HUES6 (cell line): ENCODE measurements at regions not wholly inside any gene's neighbourhood (a gene's known extent, or its start where the extent isn't known, plus 50 kb on each side); places are given as distances from the start of the nearest gene placed in this dataset.

Experiments
- H3K27ac ChIP-seq: 2 replicates; pipeline ENCODE4 v1.7.0; 2013; ENCODE audit warnings: low read depth, mild to moderate bottlenecking, low read length, inconsistent platforms
- H3K27me3 ChIP-seq: 2 replicates; pipeline ENCODE4 v1.6.1; 2013; ENCODE audit warnings: low read length; ENCODE audit not compliant: control insufficient read depth, insufficient read depth
- H3K36me3 ChIP-seq: 2 replicates; pipeline ENCODE4 v1.6.1; 2013; ENCODE audit warnings: low read length; ENCODE audit not compliant: control insufficient read depth, insufficient read depth
- H3K4me1 ChIP-seq: 2 replicates; pipeline ENCODE4 v1.6.1; 2013; ENCODE audit warnings: low read length; ENCODE audit not compliant: control insufficient read depth, insufficient read depth
- H3K4me3 ChIP-seq: 2 replicates; pipeline ENCODE4 v1.5.1; 2013; ENCODE audit warnings: low read depth, low read length
- H3K9ac ChIP-seq: one replicate; pipeline ENCODE4 v1.6.1; 2013; ENCODE audit warnings: mild to moderate bottlenecking, low read length
- H3K9me3 ChIP-seq: 2 replicates; pipeline ENCODE4 v1.6.1; 2013; ENCODE audit warnings: low read depth, low read length; ENCODE audit not compliant: control insufficient read depth, insufficient read depth

- H3K9ac ChIP-seq = no peak overlapping the region
- no peak overlapping the region for H3K27ac ChIP-seq
- H3K4me3 ChIP-seq = no peak overlapping the region
- no peaks in the 10 kb centered on the region for H3K4me1 ChIP-seq
- H3K27me3 ChIP-seq = no peaks in the 10 kb centered on the region
- H3K36me3 ChIP-seq = no peaks in the 10 kb centered on the region
- peaks cover 44% of the 10 kb centered on the region for H3K9me3 ChIP-seq
Observed at GRCh38 chrX:40452031-40452430, 128.7 kb upstream of the ATP6AP2 start.

DNA sequence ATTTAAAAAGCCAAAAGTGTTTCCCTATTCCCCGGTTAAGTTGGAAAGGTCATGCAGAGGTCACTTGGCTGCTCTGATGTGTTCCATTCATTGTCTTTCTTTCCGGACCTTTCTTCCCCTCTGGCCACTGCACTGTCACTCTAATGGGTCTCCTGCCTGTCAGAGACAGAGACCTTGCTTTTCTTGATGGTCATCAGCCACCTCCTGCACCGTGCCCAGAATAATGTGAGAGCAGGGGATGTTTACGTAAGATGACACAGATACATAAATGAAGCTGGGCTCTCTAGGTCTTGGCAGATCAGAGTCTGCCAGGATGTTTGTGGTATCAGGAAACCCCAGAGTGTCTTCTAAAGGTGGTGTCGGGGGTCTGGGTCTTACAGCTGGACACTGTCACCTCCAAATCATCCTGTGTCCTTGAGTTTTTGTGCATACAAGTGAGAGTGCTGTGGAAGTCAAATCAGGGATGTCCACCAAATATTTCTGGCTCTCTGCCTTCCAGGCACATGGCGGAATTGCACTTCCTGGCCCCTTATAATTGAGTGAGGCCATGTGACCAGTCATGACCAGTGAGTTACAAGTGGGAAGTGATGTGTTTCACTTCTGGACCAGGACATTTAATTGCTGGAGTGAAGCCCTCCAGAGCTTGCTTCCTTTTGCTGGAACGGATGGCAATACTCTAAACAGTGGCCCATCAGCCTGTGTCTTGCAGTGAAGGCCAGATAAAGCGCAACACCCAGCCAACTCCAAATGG is 130.6 kb upstream of the ATP6AP2 start:
- Histone ChIP-seq H3K9ac (no peak overlapping the region), H3K4me1 (peaks cover 3% of the 10 kb centered on the region; the same call in 1 of the 2 replicates), H3K4me3 (no peak overlapping the region), H3K27ac (no peak overlapping the region), H3K9me3 (peaks cover 34% of the 10 kb centered on the region), H3K27me3 (no peaks in the 10 kb centered on the region), H3K36me3 (no peaks in the 10 kb centered on the region)

GRCh38 chrX:40449396-40449795 is 131.4 kb upstream of the ATP6AP2 start:
- Histone ChIP-seq H3K9me3 (peaks cover 31% of the 10 kb centered on the region), H3K27ac (no peak overlapping the region), H3K36me3 (no peaks in the 10 kb centered on the region), H3K27me3 (no peaks in the 10 kb centered on the region), H3K9ac (no peak overlapping the region), H3K4me1 (peaks cover 8% of the 10 kb centered on the region), H3K4me3 (no peak overlapping the region)

DNA sequence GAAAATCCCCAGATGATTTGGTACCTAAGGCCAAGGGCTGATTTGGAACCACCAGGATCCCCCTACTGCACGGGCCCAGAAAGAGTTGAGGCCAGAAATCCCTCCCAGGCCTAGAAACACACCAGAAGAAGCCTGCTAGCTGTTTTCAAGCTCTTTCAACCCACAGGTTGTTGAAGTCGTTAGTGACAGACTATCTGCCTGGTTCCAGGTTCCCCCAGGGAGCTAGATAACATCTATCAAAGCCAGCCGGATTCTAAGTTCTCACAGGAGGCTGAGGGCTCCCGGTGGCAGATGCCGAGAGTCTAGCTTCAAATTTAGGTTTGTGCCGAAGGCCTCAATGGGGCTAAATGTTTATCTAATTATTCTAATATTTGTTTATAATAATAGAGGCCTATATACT is 132.0 kb upstream of the ATP6AP2 start:
- Histone ChIP-seq H3K4me1 (peaks cover 8% of the 10 kb centered on the region), H3K9ac (no peak overlapping the region), H3K27ac (no peak overlapping the region), H3K27me3 (no peaks in the 10 kb centered on the region), H3K9me3 (peaks cover 29% of the 10 kb centered on the region), H3K4me3 (no peak overlapping the region), H3K36me3 (no peaks in the 10 kb centered on the region)

- Histone ChIP-seq H3K4me3 (no peak overlapping the region), H3K4me1 (peaks cover 8% of the 10 kb centered on the region), H3K27me3 (no peaks in the 10 kb centered on the region)
Observed at GRCh38 chrX:40446921-40447320, 133.8 kb upstream of the ATP6AP2 start.

GRCh38 chrX:40445691-40446090 is 135.1 kb upstream of the ATP6AP2 start:
- H3K27me3 ChIP-seq = no peaks in the 10 kb centered on the region
- H3K27ac ChIP-seq = no peak overlapping the region
- no peaks in the 10 kb centered on the region for H3K36me3 ChIP-seq
- H3K4me1 ChIP-seq = peaks cover 8% of the 10 kb centered on the region
- peaks cover 9% of the 10 kb centered on the region; the same call in 1 of the 2 replicates for H3K9me3 ChIP-seq
- no peak overlapping the region for H3K9ac ChIP-seq
- H3K4me3 ChIP-seq = no peak overlapping the region

More at GRCh38 chrX:40446921-40447320, 133.8 kb upstream of the ATP6AP2 start:
- no peaks in the 10 kb centered on the region for H3K36me3 ChIP-seq
- no peak overlapping the region for H3K9ac ChIP-seq
- H3K9me3 ChIP-seq = peaks cover 18% of the 10 kb centered on the region
- no peak overlapping the region for H3K27ac ChIP-seq

- Histone ChIP-seq H3K27me3 (no peaks in the 10 kb centered on the region), H3K27ac (no peak overlapping the region), H3K4me3 (no peak overlapping the region), H3K9ac (no peak overlapping the region), H3K36me3 (no peaks in the 10 kb centered on the region), H3K9me3 (peaks cover 6% of the 10 kb centered on the region; the same call in 1 of the 2 replicates), H3K4me1 (peaks cover 8% of the 10 kb centered on the region)
Observed at GRCh38 chrX:40444798-40445496, 135.8 kb upstream of the ATP6AP2 start.

DNA sequence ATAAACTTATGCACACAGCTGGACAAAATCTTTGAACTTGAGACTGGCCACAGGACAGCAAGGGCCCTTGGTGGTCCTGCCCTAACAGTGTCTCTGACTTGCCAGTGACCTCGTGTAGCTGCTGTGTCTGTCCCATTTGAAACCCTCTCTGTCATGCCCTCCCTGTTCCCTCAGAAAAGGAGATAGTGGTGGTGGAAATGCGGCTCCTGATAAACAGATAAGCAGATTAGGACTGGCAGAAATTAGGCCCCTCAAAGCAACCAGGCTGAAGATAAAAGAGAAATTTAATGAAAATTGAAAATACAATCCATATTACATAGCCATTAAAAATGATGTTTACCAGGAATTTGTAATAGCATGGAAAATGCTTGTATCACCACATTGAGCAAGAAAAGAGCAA is 136.6 kb upstream of the ATP6AP2 start:
- no peaks in the 10 kb centered on the region for H3K27me3 ChIP-seq
- H3K27ac ChIP-seq = no peak overlapping the region
- no peak overlapping the region for H3K9ac ChIP-seq
- H3K4me3 ChIP-seq = no peak overlapping the region
- H3K9me3 ChIP-seq = peaks cover 8% of the 10 kb centered on the region; the same call in 1 of the 2 replicates
- H3K4me1 ChIP-seq = peaks cover 16% of the 10 kb centered on the region
- no peaks in the 10 kb centered on the region for H3K36me3 ChIP-seq

- peaks cover 12% of the 10 kb centered on the region; the same call in 1 of the 2 replicates for H3K9me3 ChIP-seq
- no peaks in the 10 kb centered on the region for H3K36me3 ChIP-seq
- no peak overlapping the region for H3K9ac ChIP-seq
- no peak overlapping the region for H3K27ac ChIP-seq
- no peaks in the 10 kb centered on the region for H3K27me3 ChIP-seq
- H3K4me3 ChIP-seq = no peak overlapping the region
- peaks cover 16% of the 10 kb centered on the region for H3K4me1 ChIP-seq
Observed at GRCh38 chrX:40440866-40441265, 139.9 kb upstream of the ATP6AP2 start.

GRCh38 chrX:40439625-40440532 is 140.9 kb upstream of the ATP6AP2 start:
- Histone ChIP-seq H3K36me3 (no peaks in the 10 kb centered on the region), H3K4me1 (peaks cover 18% of the 10 kb centered on the region), H3K4me3 (no peak overlapping the region), H3K27me3 (no peaks in the 10 kb centered on the region), H3K9ac (no peak overlapping the region), H3K27ac (no peak overlapping the region), H3K9me3 (peaks cover 12% of the 10 kb centered on the region; the same call in 1 of the 2 replicates)
